Urinary bladder (tissue), 3 donors: ENCODE measurements at regions not wholly inside any gene's neighbourhood (a gene's known extent, or its start where the extent isn't known, plus 50 kb on each side); places are given as distances from the start of the nearest gene placed in this dataset.

Experiments
- DNase-seq: peaks from one replicate; pipeline ENCODE4 v3.0.0-alpha.2; 2015; ENCODE audit errors: extremely low spot score
- H3K27ac ChIP-seq: one replicate; pipeline ENCODE4 v1.5.1; 2013; ENCODE audit warnings: low read depth, mild to moderate bottlenecking, moderate library complexity
- H3K36me3 ChIP-seq: one replicate; pipeline ENCODE4 v1.6.1; 2013; ENCODE audit warnings: mild to moderate bottlenecking, moderate library complexity; ENCODE audit not compliant: insufficient read depth
- H3K4me1 ChIP-seq: one replicate; pipeline ENCODE4 v1.6.1; 2013; ENCODE audit warnings: mild to moderate bottlenecking, moderate library complexity; ENCODE audit not compliant: insufficient read depth
- H3K4me3 ChIP-seq: one replicate; pipeline ENCODE4 v1.5.1; 2013; ENCODE audit warnings: low read depth, low read length
- WGBS: extraction: QIAGEN DNeasy Blood & Tissue Kit; methylation state at CpG from one replicate; pipeline ENCODE4 v1.1.7; 2013; 5-methylcytosine and 5-hydroxymethylcytosine counted together
- donor health status: healthy with polysubstance abuse.
- donor health status: healthy.

DNA sequence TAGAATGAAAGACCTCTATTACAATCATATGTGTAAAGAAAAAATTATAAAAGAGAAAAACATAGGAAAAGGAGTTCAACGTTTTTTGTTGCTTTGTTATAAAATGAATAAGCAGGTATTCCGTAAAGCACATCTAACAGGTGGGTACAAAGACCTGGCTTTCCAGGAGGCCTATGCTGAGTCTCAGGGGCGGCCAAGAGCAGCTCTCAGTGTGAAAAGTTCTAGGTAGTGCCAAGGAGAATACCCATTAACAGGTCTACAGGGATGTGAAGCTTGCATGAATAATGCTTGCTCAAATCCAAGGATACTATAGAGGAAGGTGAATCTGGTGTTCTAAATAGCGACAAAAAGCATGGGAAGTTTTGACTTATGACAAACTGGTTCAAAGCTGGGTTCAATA is 944.4 kb downstream of the PDHA2 start:
- Histone ChIP-seq H3K36me3 (no peaks in the 10 kb centered on the region), H3K4me1 (no peaks in the 10 kb centered on the region), H3K4me3 (no peak overlapping the region), H3K27ac (no peak overlapping the region)
- WGBS = 87% methylated on average over 4 of the region's 4 CpGs
- no peak for DNase-seq

DNA sequence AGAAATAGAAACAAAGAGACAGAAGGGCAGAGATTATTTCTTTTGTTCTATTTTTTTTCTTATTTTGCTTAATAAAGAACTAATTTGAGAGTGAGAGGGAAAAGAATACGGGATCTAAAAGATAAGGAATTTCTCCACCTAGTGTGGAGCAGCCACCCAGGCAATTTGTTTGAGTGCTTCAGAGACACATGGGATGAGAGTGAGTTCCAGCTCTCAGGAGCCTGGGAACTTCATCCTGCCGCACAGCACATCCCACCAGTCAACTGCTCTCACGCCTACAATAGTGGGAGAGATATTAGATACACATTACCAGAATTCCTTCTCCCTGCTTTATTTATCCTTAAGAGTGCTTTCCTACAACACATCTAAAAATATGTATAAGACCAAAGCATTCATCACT is 946.4 kb downstream of the PDHA2 start:
- H3K36me3 ChIP-seq = no peaks in the 10 kb centered on the region
- no peak for DNase-seq
- no peak overlapping the region for H3K27ac ChIP-seq
- H3K4me3 ChIP-seq = no peak overlapping the region
- no peaks in the 10 kb centered on the region for H3K4me1 ChIP-seq
- WGBS = 69% methylated on average over 3 of the region's 3 CpGs

DNA sequence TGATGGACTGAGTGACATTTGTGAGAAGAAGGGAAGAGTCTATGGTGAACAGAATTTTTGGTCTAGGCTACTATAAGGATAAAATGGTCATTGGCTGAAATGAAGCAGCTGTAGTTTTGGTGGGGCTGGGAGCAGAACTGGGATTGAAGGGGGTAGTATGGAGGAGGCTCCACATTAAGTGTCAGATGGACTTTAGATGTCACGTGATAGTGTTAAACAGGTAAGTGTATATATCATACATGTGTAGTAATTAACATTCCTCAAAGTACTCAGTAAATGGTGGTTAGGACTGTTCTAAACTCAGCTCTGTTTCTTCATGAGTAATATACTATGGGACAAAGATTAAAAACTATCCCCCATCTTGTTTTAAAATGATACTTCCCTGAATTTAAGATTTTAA is 947.9 kb downstream of the PDHA2 start:
- no peaks in the 10 kb centered on the region for H3K4me1 ChIP-seq
- no peak overlapping the region for H3K4me3 ChIP-seq
- WGBS = 87% methylated on average over 1 of the region's 1 CpG
- H3K36me3 ChIP-seq = no peaks in the 10 kb centered on the region
- no peak for DNase-seq
- no peak overlapping the region for H3K27ac ChIP-seq

DNA sequence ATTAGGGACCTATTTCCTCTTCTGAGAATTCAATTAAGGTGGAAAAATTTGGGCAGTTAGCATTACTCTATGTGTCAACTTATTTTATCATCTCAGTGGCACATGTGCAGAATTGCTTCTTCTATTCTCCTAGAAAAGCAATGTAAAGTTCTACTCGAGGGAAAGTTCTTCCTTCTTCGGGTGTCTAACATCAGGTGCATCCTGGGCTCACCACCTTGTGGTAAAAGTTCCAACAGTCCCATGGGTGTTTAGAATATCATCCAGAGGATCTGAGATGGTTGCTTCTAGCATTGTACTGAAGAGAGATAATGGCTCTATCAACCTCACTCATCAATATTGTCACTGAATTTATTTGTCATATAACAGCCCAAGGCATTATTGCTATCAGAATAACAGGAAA is 969.7 kb downstream of the PDHA2 start:
- 88% methylated on average over 2 of the region's 2 CpGs for WGBS
- no peak for DNase-seq
- no peak overlapping the region for H3K27ac ChIP-seq

DNA sequence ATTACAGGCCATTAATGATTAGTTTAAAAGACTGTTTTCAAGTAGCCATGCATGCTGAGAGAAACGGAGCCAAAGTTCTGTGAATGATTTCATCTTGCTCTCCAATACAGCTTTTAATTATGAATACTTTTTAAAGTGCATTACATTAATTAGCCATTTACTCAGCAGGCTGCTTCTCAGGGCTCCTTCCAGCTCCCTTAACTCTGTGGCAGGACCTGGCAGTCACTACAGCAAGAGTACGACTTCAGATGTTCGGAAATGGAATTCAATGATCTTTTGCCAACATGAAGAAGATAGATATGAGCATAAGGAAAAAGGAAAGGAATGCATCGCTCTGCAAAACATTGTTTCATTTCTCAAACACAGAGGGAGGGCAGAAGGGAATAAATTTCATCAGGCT is 987.2 kb downstream of the PDHA2 start:
- WGBS = 28% methylated on average over 4 of the region's 4 CpGs

More for the DNA sequence above, 969.7 kb downstream of the PDHA2 start:
- H3K36me3 ChIP-seq = no peaks in the 10 kb centered on the region
- no peaks in the 10 kb centered on the region for H3K4me1 ChIP-seq
- no peak overlapping the region for H3K4me3 ChIP-seq

DNA sequence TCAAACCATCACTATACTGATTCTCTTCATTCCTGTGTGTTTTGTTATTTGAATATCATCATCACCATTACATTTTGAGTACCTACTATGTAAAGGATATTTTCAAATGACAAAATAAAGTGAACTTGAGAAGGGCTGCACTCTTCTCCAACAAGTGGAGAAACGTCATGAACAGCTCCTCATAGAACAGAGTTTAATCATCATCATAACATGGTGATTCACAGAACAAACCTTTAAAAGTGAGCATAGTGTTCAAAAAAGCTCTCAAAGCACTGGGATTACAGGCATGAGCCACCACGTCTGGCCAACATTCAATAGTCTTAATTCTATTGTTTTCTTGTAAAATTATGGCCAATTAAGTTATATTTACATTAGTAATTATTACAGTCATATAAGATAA is 993.9 kb downstream of the PDHA2 start:
- H3K27ac ChIP-seq = no peak overlapping the region
- WGBS = 64% methylated on average over 2 of the region's 2 CpGs
- H3K4me1 ChIP-seq = no peaks in the 10 kb centered on the region
- DNase-seq = no peak
- no peak overlapping the region for H3K4me3 ChIP-seq
- no peaks in the 10 kb centered on the region for H3K36me3 ChIP-seq

More for the DNA sequence above, 987.2 kb downstream of the PDHA2 start:
- H3K27ac ChIP-seq = no peak overlapping the region
- no peaks in the 10 kb centered on the region for H3K4me1 ChIP-seq
- no peaks in the 10 kb centered on the region for H3K36me3 ChIP-seq
- H3K4me3 ChIP-seq = no peak overlapping the region
- DNase-seq = no peak

DNA sequence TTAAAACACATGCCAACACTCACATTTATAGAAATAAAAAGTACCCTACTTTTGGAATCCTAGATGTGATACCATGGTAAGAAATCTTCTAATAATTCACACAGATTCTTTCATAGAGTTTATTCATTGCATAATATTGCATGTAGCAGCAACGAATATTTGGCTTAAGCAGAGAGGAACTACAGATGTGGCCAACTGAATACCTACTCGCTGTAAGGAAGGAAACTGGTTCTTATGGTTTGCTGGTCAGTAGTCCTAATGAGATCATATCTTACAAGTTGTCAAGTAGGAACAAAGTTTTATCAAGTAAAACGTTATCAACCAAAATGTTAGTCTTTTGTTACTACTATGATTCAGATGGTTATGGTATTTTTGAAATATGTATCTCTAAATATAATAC is 996.1 kb downstream of the PDHA2 start:
- H3K36me3 ChIP-seq = no peaks in the 10 kb centered on the region
- WGBS = 34% methylated on average over 3 of the region's 3 CpGs
- H3K4me3 ChIP-seq = no peak overlapping the region
- no peaks in the 10 kb centered on the region for H3K4me1 ChIP-seq
- H3K27ac ChIP-seq = no peak overlapping the region
- no peak for DNase-seq

DNA sequence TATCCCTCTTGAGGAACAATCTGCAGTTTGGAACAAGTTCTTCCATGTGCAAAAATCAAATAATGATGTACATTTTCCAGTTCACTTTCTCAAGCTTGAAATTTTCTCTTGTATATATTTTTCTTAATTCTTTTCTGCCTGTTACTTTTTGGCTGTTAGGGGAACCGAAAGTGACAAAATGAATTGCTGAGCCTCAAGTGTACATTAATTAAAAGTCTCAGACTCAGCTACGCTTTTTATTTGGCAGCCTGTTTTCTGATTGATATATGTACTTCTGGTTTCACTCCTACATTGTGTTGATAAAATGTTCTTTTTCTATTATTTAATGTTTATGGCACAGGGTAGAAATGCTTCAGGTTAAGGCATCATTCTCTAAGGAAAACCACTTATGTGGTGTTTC is 999.5 kb downstream of the PDHA2 start:
- Histone ChIP-seq H3K36me3 (no peaks in the 10 kb centered on the region), H3K4me3 (no peak overlapping the region), H3K4me1 (no peaks in the 10 kb centered on the region), H3K27ac (no peak overlapping the region)
- DNase-seq = no peak
- 85% methylated on average over 2 of the region's 2 CpGs for WGBS

DNA sequence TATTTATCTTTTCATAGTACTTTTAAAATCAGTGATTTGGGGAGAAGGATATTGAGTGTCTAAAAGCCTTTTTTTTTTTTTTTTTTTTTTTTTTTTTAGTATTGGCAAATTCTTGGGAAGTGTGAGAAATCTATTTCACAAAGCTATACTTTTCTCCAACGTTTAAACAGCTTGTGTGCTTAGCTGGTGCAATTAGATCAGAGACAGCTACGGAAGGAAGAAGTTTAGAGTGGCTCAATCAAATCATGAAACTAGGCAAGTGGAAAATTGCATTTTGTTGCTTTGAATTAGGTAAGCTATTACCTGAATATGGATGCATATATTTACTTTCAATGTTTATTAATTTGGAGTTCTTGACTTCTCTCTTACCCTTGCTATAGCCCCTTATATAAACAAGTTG is 1001.9 kb downstream of the PDHA2 start:
- Histone ChIP-seq H3K4me1 (no peaks in the 10 kb centered on the region), H3K36me3 (no peaks in the 10 kb centered on the region), H3K27ac (no peak overlapping the region), H3K4me3 (no peak overlapping the region)
- DNase-seq = no peak
- 75% methylated on average over 2 of the region's 2 CpGs for WGBS

DNA sequence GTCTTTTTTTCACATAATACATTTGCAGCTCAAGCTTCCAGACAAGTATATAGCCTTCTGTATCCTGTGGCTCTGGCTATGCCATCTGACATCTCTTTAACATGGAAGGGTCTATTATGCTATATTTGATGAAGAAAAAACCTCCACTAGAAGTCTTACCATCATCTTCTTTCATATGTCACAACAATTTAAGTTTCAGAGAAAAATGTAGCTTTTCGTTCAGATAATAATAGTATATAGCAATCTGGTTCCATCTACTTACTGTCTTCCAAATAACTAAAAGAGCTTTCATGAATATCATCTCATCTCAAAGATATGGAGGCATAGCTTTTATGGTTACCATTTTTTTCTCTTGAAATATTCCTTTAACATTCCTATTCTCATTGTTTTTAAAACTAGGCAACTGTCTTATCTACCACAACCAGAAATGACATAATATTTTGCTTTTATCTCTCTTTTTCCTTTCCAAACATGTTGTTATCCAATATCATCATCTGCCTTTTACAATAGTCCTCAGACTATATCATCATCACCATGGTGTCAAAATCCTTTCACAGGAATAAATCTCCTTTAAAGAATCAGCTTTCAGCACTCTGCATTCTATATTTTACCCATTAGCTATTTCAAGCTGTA is 1005.1 kb downstream of the PDHA2 start:
- WGBS = 86% methylated on average over 1 of the region's 1 CpG
- no peak overlapping the region for H3K4me3 ChIP-seq
- H3K27ac ChIP-seq = no peak overlapping the region
- DNase-seq = no peak
- H3K36me3 ChIP-seq = no peaks in the 10 kb centered on the region
- H3K4me1 ChIP-seq = no peaks in the 10 kb centered on the region

DNA sequence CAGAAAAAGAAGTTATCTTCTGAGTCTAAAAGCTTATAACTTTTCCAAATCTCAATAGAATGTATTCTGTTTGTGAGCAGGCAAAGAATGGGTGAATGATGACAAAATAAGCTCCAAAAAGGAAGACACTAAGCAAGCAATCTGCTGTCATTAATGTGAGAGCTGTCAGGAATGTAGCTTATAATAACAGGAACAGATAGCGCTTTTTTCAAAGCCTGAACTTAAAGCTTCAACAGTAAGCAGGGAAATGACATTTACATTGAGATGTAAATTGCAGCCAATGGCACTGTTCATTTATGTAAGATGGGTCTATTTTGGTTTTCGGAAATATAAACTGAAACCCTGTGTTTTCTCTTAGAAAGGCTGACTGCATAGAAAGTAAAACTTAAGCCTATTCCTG is 1005.9 kb downstream of the PDHA2 start:
- Histone ChIP-seq H3K36me3 (no peaks in the 10 kb centered on the region), H3K27ac (no peak overlapping the region), H3K4me3 (no peak overlapping the region), H3K4me1 (no peaks in the 10 kb centered on the region)
- no peak for DNase-seq
- 81% methylated on average over 2 of the region's 2 CpGs for WGBS

DNA sequence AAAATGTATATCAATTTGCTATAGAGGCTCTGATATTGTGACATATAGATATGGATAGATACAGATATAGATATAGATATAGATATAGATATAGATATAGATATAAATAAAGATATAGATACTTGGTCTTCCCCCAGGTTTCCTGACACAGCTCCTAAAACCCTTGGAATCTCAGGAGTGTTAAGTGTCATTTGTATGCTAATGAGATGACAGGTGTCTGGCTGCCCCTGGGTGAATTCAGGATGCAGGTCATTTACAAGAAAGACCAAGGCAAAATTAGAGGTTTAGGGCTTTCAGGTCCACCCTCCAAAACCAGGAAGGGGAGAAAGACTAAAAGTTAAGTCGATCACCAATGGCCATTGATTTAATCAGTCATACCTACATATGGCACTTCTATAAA is 1034.8 kb downstream of the PDHA2 start:
- WGBS = 61% methylated on average over 1 of the region's 1 CpG
- DNase-seq = no peak
- H3K4me1 ChIP-seq = no peaks in the 10 kb centered on the region
- no peak overlapping the region for H3K4me3 ChIP-seq
- H3K27ac ChIP-seq = no peak overlapping the region
- H3K36me3 ChIP-seq = no peaks in the 10 kb centered on the region

DNA sequence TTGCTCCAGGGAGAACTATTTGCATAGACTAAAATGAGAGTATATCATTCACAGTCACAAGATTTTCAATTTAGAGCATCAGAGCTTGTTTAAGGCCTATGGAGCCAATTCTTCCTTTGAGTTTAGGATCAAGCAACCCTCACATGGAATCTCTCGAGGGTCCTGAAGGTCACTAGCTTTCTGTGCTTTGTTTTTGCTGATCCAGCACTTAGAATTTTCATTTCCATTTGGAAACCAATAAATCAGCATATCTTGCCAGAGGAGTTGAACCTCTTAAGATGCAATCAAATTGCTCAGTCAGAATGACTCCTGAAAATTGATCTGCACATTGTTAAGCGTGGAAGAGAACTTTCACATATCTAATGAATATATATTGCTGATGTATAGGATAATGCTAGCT is 1039.6 kb downstream of the PDHA2 start:
- H3K27ac ChIP-seq = no peak overlapping the region
- no peaks in the 10 kb centered on the region for H3K4me1 ChIP-seq
- 80% methylated on average over 2 of the region's 2 CpGs for WGBS
- DNase-seq = no peak
- no peak overlapping the region for H3K4me3 ChIP-seq
- no peaks in the 10 kb centered on the region for H3K36me3 ChIP-seq

DNA sequence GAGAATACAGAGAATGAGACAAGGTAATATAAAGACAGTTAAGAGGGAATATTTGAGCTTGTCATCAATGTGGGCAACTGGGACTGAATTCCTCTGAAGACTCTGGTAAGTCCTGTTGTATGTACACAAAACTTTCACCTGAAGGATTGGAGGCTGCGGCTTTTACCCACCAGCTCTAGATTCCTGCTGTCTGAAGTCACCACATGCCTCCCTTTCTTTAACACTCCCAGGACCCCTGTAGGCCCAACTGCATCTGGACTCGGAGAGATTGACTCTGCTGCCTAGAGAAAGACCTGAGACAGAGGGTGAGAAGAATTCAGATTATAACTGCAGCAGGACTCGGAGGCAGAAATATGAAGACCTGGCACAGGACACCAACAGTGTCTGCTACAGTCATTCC is 1048.0 kb downstream of the PDHA2 start:
- Histone ChIP-seq H3K4me1 (no peaks in the 10 kb centered on the region), H3K27ac (no peak overlapping the region), H3K36me3 (no peaks in the 10 kb centered on the region), H3K4me3 (no peak overlapping the region)
- WGBS = 70% methylated on average over 3 of the region's 3 CpGs
- DNase-seq = no peak

DNA sequence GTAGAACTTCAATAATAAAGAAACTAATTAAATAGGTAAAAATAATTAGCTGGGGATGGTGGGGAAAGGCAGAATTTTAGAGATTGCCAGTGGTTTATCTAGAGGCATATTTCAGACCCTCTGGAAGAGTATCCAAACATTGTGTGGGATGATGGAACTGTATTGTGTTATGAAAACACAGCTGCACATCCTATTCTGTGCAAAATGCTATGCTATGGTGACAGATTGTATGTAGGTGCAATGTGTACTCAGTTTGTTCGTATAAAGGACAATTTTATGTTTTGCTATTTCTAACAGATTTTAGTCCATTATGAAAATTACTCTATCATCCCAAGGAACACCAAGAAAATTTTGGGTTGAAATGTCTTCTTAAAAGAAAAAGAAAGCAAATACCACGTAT is 1054.7 kb downstream of the PDHA2 start:
- Histone ChIP-seq H3K4me1 (no peaks in the 10 kb centered on the region), H3K36me3 (no peaks in the 10 kb centered on the region), H3K4me3 (no peak overlapping the region), H3K27ac (no peak overlapping the region)
- 85% methylated on average over 2 of the region's 2 CpGs for WGBS
- no peak for DNase-seq
